ENCODE measurements at regions not wholly inside any gene's neighbourhood (a gene's known extent, or its start where the extent isn't known, plus 50 kb on each side); places are given as distances from the start of the nearest gene placed in this dataset.

- no peak for TF ChIP-seq CTCF (IDR thresholded peaks at IDR 0.05; ENCODE audit: insufficient read depth, low read length, poor library complexity, severe bottlenecking)
- no peak for TF ChIP-seq EZH2phosphoT487 (conservative IDR thresholded peaks at IDR 0.05; ENCODE audit: low read length)
- Histone ChIP-seq H2AFZ (ENCODE audit: low read depth, low read length, severe bottlenecking) (no peak overlapping the region), H3K4me3 (ENCODE audit: insufficient read depth, low read length, poor library complexity, severe bottlenecking) (no peak overlapping the region), H3K27ac (ENCODE audit: low read depth, low read length) (no peak overlapping the region), H3K4me2 (ENCODE audit: low read depth, low read length, poor library complexity, severe bottlenecking) (no peak overlapping the region), H4K20me1 (ENCODE audit: low read depth, low read length) (no peaks in the 10 kb centered on the region), H3K79me2 (ENCODE audit: insufficient read depth, low read length) (no peaks in the 10 kb centered on the region), H3K9me2 (replicated peaks; ENCODE audit: insufficient read depth, low read length) (no peaks in the 10 kb centered on the region), H3K36me3 (ENCODE audit: low read length) (no peaks in the 10 kb centered on the region), H3K9ac (ENCODE audit: low read length) (no peak overlapping the region), H3K9me3 (ENCODE audit: insufficient read depth, low read length) (no peaks in the 10 kb centered on the region), H3K27me3 (ENCODE audit: low read length) (no peaks in the 10 kb centered on the region), H3F3A (ENCODE audit: insufficient read depth) (no peaks in the 10 kb centered on the region)
Observed at GRCh38 chr13:90188351-90188636, 1159.2 kb upstream of the MIR17HG start.

GRCh38 chr13:90197722-90198121 lies 1149.8 kb upstream of the MIR17HG start:
- no peak overlapping the region for H3K4me3 ChIP-seq (ENCODE audit: insufficient read depth, low read length, poor library complexity, severe bottlenecking)
- H2AFZ ChIP-seq (ENCODE audit: low read depth, low read length, severe bottlenecking), result no peak overlapping the region
- no peaks in the 10 kb centered on the region for H3K27me3 ChIP-seq (ENCODE audit: low read length)
- H3K9ac ChIP-seq (ENCODE audit: low read length), result no peak overlapping the region
- H3F3A ChIP-seq (ENCODE audit: insufficient read depth), result no peaks in the 10 kb centered on the region
- no peaks in the 10 kb centered on the region for H3K36me3 ChIP-seq (ENCODE audit: low read length)
- H3K79me2 ChIP-seq (ENCODE audit: insufficient read depth, low read length), result no peaks in the 10 kb centered on the region
- no peaks in the 10 kb centered on the region for H4K20me1 ChIP-seq (ENCODE audit: low read depth, low read length)
- no peak for TF ChIP-seq EZH2phosphoT487 (conservative IDR thresholded peaks at IDR 0.05; ENCODE audit: low read length)
- TF ChIP-seq CTCF (IDR thresholded peaks at IDR 0.05; ENCODE audit: insufficient read depth, low read length, poor library complexity, severe bottlenecking), result no peak
- no peak overlapping the region for H3K4me2 ChIP-seq (ENCODE audit: low read depth, low read length, poor library complexity, severe bottlenecking)
- no peaks in the 10 kb centered on the region for H3K9me3 ChIP-seq (ENCODE audit: insufficient read depth, low read length)
- no peaks in the 10 kb centered on the region for H3K9me2 ChIP-seq (replicated peaks; ENCODE audit: insufficient read depth, low read length)
- no peak overlapping the region for H3K27ac ChIP-seq (ENCODE audit: low read depth, low read length)

- TF ChIP-seq EZH2phosphoT487 (conservative IDR thresholded peaks at IDR 0.05; ENCODE audit: low read length), result no peak
- no peak for TF ChIP-seq CTCF (IDR thresholded peaks at IDR 0.05; ENCODE audit: insufficient read depth, low read length, poor library complexity, severe bottlenecking)
- Histone ChIP-seq H3K9me2 (replicated peaks; ENCODE audit: insufficient read depth, low read length) (no peaks in the 10 kb centered on the region), H4K20me1 (ENCODE audit: low read depth, low read length) (no peaks in the 10 kb centered on the region), H3K27ac (ENCODE audit: low read depth, low read length) (no peak overlapping the region), H3K4me2 (ENCODE audit: low read depth, low read length, poor library complexity, severe bottlenecking) (no peak overlapping the region), H2AFZ (ENCODE audit: low read depth, low read length, severe bottlenecking) (no peak overlapping the region), H3F3A (ENCODE audit: insufficient read depth) (no peaks in the 10 kb centered on the region), H3K9ac (ENCODE audit: low read length) (no peak overlapping the region), H3K9me3 (ENCODE audit: insufficient read depth, low read length) (no peaks in the 10 kb centered on the region), H3K36me3 (ENCODE audit: low read length) (no peaks in the 10 kb centered on the region), H3K4me3 (ENCODE audit: insufficient read depth, low read length, poor library complexity, severe bottlenecking) (no peak overlapping the region), H3K79me2 (ENCODE audit: insufficient read depth, low read length) (no peaks in the 10 kb centered on the region), H3K27me3 (ENCODE audit: low read length) (no peaks in the 10 kb centered on the region)
Observed at GRCh38 chr13:90201202-90201601, 1146.3 kb upstream of the MIR17HG start.
